Lower lobe of right lung (tissue), 2 donors: ENCODE measurements at regions not wholly inside any gene's neighbourhood (a gene's known extent, or its start where the extent isn't known, plus 50 kb on each side); places are given as distances from the start of the nearest gene placed in this dataset.

Experiments
- ATAC-seq, 2 donors: fragments of 200-7000 bp; cut with Tn5 transposase; one replicate each; pipeline ENCODE4 v1.9.1; 2020 to 2022; ENCODE audit warnings: mild to moderate bottlenecking in 2 of 2, moderate library complexity in 2 of 2
- DNase-seq: peaks from one replicate; pipeline ENCODE4 v3.0.0-alpha.2; 2020
- H3K27ac ChIP-seq: fragments of 200-600 bp; one replicate; pipeline ENCODE4 v1.8.0; 2022
- H3K27me3 ChIP-seq: fragments of 200-600 bp; one replicate; pipeline ENCODE4 v1.8.0; 2022; ENCODE audit warnings: low read depth
- H3K36me3 ChIP-seq: fragments of 200-600 bp; one replicate; pipeline ENCODE4 v1.8.0; 2022; ENCODE audit warnings: mild to moderate bottlenecking
- H3K4me1 ChIP-seq: fragments of 200-600 bp; one replicate; pipeline ENCODE4 v1.8.0; 2022
- H3K4me3 ChIP-seq: fragments of 200-600 bp; one replicate; pipeline ENCODE4 v1.8.0; 2022; ENCODE audit warnings: mild to moderate bottlenecking
- H3K9me3 ChIP-seq: fragments of 200-600 bp; one replicate; pipeline ENCODE4 v1.8.0; 2022
- intact Hi-C: fragments of 100-400 bp; cut with DNase I; formaldehyde crosslinking; loops from one replicate; pipeline ENCODE4 v1.11.0; 2022
- TF ChIP-seq, protein P1 (sequence below): fragments of 200-600 bp; IDR thresholded peaks from one replicate; pipeline ENCODE4 v1.8.0; 2022; ENCODE audit warnings: antibody characterized with exemption, mild to moderate bottlenecking
- donor health status: DM: no; HTN: yes; CAD: no; lungs with severe emphysema.

DNA sequence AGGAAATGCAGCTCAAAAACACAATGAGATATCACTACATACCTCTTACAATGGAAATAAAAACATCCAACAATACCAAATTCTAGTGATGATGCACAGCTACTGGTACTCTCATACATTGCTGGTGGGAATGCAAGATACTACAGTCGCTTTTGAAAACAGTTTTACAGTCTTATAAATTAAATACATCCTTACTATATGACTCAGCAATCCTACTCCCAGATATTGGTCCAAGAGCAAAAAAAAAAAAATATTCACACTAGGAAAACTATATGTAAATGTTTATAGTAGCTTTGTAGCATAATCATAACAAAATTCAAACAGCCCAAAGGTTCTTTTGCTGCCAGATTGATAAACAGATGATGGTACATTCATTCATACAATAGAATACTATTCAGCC lies 217.4 kb upstream of the FAM83B start:
- no peaks in the 10 kb centered on the region for H3K4me1 ChIP-seq
- no peak overlapping the region for H3K27ac ChIP-seq
- H3K36me3 ChIP-seq, result no peaks in the 10 kb centered on the region
- TF ChIP-seq, protein P1, sequence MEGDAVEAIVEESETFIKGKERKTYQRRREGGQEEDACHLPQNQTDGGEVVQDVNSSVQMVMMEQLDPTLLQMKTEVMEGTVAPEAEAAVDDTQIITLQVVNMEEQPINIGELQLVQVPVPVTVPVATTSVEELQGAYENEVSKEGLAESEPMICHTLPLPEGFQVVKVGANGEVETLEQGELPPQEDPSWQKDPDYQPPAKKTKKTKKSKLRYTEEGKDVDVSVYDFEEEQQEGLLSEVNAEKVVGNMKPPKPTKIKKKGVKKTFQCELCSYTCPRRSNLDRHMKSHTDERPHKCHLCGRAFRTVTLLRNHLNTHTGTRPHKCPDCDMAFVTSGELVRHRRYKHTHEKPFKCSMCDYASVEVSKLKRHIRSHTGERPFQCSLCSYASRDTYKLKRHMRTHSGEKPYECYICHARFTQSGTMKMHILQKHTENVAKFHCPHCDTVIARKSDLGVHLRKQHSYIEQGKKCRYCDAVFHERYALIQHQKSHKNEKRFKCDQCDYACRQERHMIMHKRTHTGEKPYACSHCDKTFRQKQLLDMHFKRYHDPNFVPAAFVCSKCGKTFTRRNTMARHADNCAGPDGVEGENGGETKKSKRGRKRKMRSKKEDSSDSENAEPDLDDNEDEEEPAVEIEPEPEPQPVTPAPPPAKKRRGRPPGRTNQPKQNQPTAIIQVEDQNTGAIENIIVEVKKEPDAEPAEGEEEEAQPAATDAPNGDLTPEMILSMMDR, result no peak
- H3K9me3 ChIP-seq, result no peaks in the 10 kb centered on the region
- no peaks in the 10 kb centered on the region for H3K27me3 ChIP-seq
- H3K4me3 ChIP-seq, result no peak overlapping the region
- DNase-seq (no peak), ATAC-seq (no peak)
- intact Hi-C loops, result no loop called here

DNA sequence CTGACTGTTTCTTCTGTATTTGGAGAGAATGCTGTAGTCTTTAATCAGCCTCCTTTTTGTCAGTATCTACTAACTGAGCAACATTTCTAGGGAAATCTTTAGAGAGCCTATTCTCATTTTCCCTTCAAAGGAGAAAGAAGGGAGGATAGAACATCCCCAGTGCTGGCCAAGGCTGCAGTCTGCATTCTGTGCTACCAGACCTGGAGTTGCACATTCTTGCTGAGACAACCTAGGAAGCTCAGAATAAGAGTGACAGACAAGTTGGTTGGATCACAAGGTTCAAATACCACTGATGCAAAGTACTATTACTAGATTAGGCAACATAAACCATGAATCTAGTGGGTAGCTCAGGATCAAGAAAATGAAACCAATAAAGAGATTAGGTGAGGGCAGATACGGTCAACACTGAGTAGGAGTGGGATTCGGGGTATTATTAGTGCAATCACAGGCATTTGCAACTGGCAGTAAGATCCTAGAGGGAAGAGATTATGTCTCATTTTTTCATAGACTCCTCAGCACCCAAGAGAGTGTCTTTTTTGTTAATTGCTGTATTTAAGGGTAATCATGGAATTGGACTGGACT lies 213.5 kb upstream of the FAM83B start:
- Histone ChIP-seq H3K4me1 (no peaks in the 10 kb centered on the region), H3K4me3 (no peak overlapping the region), H3K9me3 (no peaks in the 10 kb centered on the region), H3K27me3 (no peaks in the 10 kb centered on the region), H3K36me3 (no peaks in the 10 kb centered on the region), H3K27ac (no peak overlapping the region)
- intact Hi-C loops, result no loop called here
- TF ChIP-seq, protein P1, result no peak
- DNase-seq (no peak), ATAC-seq (no peak)

- no peak overlapping the region for H3K4me3 ChIP-seq
- no peaks in the 10 kb centered on the region for H3K4me1 ChIP-seq
- no peak overlapping the region for H3K27ac ChIP-seq
- TF ChIP-seq, protein P1, result no peak
- ATAC-seq (no peak), DNase-seq (no peak)
- H3K27me3 ChIP-seq, result no peaks in the 10 kb centered on the region
- intact Hi-C loops, result no loop called here
- H3K36me3 ChIP-seq, result no peaks in the 10 kb centered on the region
- H3K9me3 ChIP-seq, result no peaks in the 10 kb centered on the region
Measured at GRCh38 chr6:54633601-54634000, 213.0 kb upstream of the FAM83B start.

- ATAC-seq, result no peak
- no peaks in the 10 kb centered on the region for H3K9me3 ChIP-seq
Measured at GRCh38 chr6:54640911-54641310, 205.7 kb upstream of the FAM83B start.

GRCh38 chr6:54646069-54646950 lies 200.3 kb upstream of the FAM83B start:
- TF ChIP-seq, protein P1, result no peak
- intact Hi-C loops, result no loop called here
- no peak for ATAC-seq
- H3K4me1 ChIP-seq, result no peaks in the 10 kb centered on the region
- DNase-seq, result no peak
- no peak overlapping the region for H3K4me3 ChIP-seq
- H3K36me3 ChIP-seq, result no peaks in the 10 kb centered on the region
- no peak overlapping the region for H3K27ac ChIP-seq
- no peaks in the 10 kb centered on the region for H3K27me3 ChIP-seq
- no peaks in the 10 kb centered on the region for H3K9me3 ChIP-seq

More at GRCh38 chr6:54640911-54641310, 205.7 kb upstream of the FAM83B start:
- intact Hi-C loops, result no loop called here
- no peak overlapping the region for H3K27ac ChIP-seq
- no peaks in the 10 kb centered on the region for H3K36me3 ChIP-seq
- no peak for DNase-seq
- H3K4me3 ChIP-seq, result no peak overlapping the region
- TF ChIP-seq, protein P1, result no peak
- H3K27me3 ChIP-seq, result no peaks in the 10 kb centered on the region
- H3K4me1 ChIP-seq, result no peaks in the 10 kb centered on the region
